ENCODE measurements at regions not wholly inside any gene's neighbourhood (a gene's known extent, or its start where the extent isn't known, plus 50 kb on each side); places are given as distances from the start of the nearest gene placed in this dataset.

DNA sequence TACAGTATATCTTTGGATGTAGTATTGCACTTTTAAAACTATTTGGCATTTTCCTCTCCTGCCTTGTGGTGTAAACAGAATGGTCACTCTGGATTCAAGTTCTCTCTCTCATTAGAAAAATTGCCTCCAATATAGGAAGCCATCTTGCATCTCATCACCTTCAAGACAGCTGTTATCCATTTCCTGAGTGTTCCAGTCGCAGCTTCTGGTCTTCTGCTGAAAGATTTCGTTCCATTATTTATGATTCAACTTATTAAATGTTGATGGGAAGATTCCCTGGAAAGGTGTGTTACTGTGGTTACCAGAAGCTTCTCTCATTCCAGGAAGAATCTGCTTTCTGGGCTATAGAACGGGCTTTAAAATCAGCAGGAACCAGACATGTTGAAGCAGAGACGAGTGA is 568.3 kb upstream of the SLIT2 start:
- TF ChIP-seq, protein P1, sequence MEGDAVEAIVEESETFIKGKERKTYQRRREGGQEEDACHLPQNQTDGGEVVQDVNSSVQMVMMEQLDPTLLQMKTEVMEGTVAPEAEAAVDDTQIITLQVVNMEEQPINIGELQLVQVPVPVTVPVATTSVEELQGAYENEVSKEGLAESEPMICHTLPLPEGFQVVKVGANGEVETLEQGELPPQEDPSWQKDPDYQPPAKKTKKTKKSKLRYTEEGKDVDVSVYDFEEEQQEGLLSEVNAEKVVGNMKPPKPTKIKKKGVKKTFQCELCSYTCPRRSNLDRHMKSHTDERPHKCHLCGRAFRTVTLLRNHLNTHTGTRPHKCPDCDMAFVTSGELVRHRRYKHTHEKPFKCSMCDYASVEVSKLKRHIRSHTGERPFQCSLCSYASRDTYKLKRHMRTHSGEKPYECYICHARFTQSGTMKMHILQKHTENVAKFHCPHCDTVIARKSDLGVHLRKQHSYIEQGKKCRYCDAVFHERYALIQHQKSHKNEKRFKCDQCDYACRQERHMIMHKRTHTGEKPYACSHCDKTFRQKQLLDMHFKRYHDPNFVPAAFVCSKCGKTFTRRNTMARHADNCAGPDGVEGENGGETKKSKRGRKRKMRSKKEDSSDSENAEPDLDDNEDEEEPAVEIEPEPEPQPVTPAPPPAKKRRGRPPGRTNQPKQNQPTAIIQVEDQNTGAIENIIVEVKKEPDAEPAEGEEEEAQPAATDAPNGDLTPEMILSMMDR (IDR thresholded peaks at IDR 0.05; ENCODE audit: low read depth, low read length, missing control alignments) = no peak
- H3K4me3 ChIP-seq (ENCODE audit: low read depth, low read length) = no peak overlapping the region
- no peak for DNase-seq (ENCODE audit: low read depth)

DNA sequence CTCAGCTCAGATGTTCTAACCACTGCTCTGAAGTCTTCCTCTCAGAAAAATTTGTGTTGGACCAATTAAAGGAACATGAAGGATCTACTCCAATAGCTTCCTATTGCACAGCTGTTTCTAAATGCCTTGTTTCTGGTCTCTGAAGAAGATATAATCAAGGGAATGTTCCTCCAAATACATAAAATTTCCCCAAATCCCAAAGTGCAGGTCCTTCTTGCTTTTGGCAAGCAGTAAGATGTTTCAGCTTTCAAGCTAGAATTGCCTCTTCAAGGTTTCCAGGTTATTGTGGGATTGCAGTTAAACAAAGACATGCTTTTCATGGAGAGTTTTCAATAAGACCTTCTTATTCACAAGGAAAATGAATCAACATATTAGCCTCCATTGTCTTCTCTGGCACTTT is 574.5 kb upstream of the SLIT2 start:
- TF ChIP-seq, protein P1 (IDR thresholded peaks at IDR 0.05; ENCODE audit: low read depth, low read length, missing control alignments) = no peak
- DNase-seq (ENCODE audit: low read depth) = no peak
- H3K4me3 ChIP-seq (ENCODE audit: low read depth, low read length) = no peak overlapping the region

DNA sequence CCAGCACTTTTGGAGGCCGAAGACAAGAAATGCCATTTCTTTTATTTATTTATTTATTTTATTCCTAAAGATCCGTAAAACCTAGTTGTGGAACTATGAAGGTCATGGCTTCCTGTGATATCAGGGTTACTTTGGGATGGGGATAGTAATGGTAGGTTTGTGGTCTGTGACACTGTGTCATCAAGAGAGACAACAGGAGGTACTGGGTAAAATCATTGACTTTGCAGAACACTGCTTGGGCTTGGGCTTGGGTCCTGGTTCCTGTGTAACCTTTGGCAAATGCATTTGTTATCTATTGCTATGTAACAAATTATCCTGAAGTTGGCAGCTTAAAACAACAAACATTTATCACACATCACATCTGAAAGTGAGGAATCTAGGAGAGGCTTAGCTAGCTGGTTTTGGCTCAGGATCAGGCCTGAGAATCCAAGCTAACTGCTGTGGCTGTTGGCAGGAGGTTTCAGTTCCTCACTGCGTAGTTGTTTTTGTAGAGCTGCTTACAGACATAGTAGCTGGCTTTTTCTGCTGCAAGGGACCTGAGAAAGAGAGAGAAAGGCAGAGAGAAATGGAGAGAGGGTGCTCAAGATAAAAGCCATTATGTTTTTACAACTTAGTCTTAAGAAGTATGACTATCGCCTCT is 576.4 kb upstream of the SLIT2 start:
- no peak for DNase-seq (ENCODE audit: low read depth)
- H3K4me3 ChIP-seq (ENCODE audit: low read depth, low read length) = no peak overlapping the region
- TF ChIP-seq, protein P1 (IDR thresholded peaks at IDR 0.05; ENCODE audit: low read depth, low read length, missing control alignments) = no peak

DNA sequence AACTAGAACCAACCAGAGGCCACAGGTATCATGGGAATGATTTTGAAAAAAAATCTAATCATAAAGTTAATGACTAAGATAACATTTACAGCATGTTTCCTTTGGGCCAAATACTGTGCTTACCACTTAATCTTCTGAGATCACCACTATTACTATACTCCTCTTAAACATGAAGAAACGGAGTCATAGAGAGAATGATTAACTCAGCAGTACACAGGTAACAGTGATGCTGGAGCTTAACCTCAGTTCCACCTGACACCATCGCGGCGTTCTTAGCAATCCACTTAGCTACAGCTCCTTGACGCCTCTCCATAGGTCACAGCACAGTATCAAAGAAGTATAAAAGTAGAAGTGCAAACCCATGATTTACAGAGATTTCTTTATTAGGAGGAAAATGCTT is 592.6 kb upstream of the SLIT2 start:
- no peak for DNase-seq (ENCODE audit: low read depth)
- TF ChIP-seq, protein P1 (IDR thresholded peaks at IDR 0.05; ENCODE audit: low read depth, low read length, missing control alignments) = no peak

DNA sequence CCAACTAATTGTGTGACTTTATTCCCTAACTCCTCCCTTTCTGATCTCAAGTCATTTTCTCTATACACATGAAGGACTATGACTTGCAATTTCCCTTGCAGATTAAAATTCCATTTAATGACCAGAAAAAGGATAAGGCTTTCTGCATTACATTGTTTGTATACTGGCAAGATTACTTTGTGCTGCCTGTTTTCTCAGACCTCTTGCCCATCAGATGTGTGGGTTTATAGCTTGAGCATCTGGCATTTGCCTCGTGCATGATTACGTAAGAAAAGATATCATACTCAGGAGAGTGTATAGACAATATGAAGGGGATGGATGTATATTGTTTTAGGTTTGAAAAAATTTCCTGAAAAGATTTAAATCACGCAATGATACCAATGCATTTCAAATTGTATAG is 593.8 kb upstream of the SLIT2 start:
- TF ChIP-seq, protein P1 (IDR thresholded peaks at IDR 0.05; ENCODE audit: low read depth, low read length, missing control alignments) = no peak
- H3K4me3 ChIP-seq (ENCODE audit: low read depth, low read length) = no peak overlapping the region
- DNase-seq (ENCODE audit: low read depth) = no peak

More for the DNA sequence above, 592.6 kb upstream of the SLIT2 start:
- H3K4me3 ChIP-seq (ENCODE audit: low read depth, low read length) = no peak overlapping the region

DNA sequence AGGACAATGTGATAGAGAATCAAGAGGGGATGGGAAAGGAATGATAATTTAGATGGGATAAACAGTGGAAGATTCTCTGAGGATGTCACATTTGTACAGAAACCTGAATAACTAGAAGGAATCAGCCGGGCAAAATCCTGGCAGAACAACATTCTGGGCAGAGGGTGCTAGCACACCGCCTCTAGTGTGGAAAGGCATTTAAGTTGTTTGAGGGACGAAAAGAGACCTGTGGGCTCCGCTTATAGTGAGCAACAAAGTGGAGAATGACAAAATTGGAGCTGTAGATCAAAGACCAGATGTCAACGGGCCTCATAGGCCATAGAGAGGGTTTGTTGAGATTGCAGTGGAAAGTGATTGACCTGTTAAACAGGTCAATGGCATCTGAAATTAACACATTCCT is 596.0 kb upstream of the SLIT2 start:
- TF ChIP-seq, protein P1 (IDR thresholded peaks at IDR 0.05; ENCODE audit: low read depth, low read length, missing control alignments) = no peak
- no peak overlapping the region for H3K4me3 ChIP-seq (ENCODE audit: low read depth, low read length)
- DNase-seq (ENCODE audit: low read depth) = no peak

Measured in GM12864 (cell line).